GM03348 (cell line): ENCODE measurements at regions not wholly inside any gene's neighbourhood (a gene's known extent, or its start where the extent isn't known, plus 50 kb on each side); places are given as distances from the start of the nearest gene placed in this dataset.
"Not testable (repeated sequence)": the region's sequence is repeated elsewhere in the genome, so short reads cannot be mapped to it uniquely, and the experiment has no call there.

Experiments used
- DNase-seq: peaks from one replicate; pipeline ENCODE4 v3.0.0; 2012; ENCODE audit warnings: low spot score

DNA sequence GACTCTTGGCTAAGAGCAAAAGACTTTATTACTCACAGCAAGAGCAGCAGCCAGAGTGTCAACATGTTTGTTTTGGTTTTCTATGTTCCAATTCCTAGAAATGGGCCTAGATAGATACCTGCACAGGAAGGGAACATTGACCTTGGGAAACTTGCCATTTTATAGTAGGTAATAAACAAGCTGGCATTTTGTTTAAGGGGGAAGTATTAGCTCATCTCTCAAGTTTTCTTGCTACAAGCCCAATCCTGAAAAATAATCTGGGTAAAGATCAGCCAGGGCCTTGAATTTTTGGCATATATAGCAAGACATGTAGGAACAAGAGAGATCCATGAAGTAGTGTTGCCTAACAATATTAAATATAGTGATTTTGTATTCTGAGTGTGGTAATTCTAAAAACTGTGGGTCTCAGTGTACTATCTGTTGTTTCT lies 51.4 kb upstream of the RGL1 start:
- no peak for DNase-seq

DNA sequence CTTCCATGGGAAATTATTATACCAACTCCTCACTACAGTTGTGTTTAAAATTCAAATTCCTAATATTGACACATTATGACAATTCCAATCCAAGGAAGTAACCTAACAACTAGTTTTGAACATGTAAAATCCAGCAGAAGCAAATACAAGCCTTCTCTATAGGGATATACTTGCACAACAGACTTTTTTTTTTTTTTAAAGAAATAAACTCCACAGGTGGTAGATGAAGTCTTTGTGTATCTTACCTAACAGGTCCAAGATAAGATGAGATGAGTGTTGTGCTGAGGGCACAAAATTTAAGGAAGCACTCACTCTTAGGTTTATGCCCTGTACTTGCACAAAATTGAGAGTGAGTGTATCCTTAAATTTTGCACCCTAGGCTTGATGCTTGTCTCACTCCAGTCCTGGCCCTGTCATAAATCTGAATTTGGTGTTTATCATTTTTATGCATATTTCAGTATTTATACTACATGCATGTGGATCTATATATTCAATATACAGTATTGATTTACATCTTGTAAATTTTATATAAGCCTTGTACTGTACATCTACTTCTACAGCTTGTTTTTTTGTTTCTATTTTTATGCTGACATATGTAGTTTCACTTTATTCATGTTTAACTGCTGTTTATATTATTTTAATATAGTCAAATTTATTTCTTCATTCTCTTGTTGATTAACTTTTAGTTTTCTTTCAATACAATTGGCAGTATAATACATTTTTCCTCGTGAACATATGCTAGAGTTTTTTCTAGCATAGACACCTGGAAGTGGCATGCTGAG lies 60.6 kb upstream of the RGL1 start:
- DNase-seq = no peak

DNA sequence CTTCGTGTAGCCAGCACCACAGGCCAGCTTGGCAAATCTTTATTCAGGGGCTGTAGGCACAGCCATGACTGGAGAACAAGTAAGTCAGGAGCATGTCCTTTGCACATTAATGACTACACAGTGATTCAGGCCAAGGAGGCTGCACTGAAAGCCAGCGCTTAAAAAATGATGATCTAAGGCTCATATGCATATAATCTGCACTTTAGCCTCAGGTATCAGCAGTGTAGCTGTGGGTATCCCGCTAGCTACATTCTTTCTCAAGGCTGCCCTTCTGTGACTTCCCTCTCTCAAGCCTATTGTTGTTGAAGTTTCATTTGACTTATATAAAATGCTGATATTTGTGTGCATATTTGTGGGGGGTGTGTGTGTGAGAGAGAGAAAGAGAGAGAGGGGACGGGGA lies 62.6 kb upstream of the RGL1 start:
- DNase-seq = no peak

DNA sequence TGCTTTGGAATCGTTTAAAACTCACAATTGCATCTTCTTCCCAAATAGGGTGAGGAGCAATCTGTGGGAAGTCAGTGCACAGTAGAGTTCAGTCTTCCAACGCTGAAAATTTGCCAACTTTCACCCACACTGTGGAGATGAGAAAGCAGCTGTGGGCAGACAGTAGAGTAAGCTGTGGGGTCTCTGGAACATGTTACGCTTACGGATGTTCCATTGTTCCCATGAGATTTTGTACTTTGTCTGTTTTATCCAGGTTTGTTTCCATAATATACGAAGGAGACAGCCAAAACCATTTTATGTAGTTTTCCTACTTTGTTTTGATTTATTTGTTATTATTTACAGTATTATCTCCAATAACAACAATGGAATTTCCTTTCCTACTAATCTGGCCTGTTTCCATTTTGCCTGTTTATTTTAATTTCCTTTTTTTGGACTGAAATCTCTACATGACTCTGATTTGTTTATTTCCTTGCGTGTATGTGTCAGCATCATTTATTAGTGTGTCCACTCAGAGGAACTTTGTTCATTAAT lies 65.1 kb upstream of the RGL1 start:
- no peak for DNase-seq

DNA sequence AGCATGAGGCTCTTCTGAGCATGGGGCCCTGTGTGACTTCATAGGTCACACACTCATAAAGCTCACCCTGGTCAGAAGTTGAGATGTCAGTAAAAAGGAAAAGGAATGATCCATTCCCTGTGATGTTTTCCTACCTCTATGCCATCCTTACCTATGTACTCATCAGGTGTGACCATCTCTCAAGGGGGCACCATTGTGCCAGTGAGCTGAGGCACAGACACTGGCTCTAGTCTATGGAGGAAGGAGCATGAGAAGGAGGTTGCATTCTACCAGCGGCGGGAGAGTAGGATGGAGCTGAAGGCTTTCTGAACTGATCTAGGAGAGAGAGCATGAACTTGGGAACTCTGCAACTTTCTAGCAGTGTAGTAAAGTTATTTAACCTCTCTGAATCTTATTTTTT lies 65.8 kb upstream of the RGL1 start:
- DNase-seq = no peak

DNA sequence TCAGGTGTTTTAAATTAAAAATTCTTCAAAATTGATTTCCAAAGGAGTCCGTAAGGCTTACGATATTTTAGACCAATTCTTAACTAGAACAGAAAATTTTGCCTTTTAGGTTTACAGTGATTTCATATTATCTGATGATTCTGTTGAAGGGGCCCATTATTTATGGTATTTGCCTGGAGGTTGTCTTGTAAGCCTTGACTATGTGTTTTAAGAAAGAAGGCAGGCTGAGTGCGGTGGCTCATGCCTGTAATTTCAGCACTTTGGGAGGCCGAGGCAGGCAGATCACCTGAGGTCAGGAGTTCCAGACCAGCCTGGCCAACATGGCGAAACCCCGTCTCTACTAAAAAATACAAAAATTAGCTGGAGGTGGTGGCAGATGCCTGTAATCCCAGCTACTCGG lies 67.0 kb upstream of the RGL1 start:
- not testable (repeated sequence) for DNase-seq

DNA sequence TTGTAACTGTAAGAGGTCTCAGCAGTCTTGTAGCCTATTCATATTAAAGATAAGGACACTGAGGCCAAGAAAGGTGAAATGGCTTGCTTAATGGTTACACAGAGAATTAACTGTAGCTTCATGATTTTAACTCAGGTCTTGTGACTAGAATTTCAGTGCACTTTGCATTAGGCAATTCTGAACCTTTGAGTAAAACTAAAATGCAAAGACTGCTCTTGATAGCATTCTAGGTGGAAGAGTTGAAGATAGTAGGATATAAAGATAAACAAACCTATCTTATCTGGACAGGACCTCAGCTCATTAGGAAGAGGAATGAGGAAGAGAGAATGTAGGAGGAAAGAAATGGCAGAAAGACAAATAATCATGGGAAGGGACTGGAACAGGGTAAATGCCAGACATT lies 68.6 kb upstream of the RGL1 start:
- no peak for DNase-seq

DNA sequence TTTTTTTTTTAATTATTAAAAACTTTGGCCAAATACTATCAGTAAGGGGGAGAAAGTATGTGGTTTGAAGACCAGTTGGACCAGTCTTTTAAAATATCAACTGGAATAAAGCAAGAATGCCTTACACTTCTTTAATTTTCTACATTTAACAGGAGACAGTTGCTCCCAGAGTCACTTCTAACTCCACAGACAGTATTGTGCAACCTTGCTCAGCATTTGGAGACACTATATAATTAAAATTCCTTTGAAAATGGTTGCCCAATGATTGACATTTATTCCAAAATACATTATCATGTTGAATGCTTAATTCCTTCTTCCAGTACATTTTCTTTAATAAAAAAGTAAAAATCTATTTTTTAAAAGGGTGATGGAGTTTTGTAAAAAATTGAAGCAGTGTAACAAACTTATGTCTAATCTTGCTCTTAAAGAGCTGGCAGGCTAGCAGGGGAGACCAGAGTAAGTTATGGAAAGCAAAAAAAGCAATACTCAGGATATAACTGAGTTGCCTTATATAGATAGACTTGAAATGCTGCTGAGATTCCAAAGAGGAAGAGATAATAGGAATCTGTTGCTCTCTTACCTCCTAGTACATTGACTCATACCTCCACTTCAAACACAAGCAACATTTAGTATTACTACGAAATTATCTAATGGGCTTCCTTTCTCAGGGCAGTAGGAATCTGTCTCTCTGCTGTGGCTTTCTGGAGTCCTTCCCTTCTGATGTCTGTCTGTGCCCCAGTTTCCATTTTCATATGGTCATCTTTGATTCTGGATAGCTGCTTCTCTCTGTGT lies 69.7 kb upstream of the RGL1 start:
- DNase-seq = peak; percentile 18

DNA sequence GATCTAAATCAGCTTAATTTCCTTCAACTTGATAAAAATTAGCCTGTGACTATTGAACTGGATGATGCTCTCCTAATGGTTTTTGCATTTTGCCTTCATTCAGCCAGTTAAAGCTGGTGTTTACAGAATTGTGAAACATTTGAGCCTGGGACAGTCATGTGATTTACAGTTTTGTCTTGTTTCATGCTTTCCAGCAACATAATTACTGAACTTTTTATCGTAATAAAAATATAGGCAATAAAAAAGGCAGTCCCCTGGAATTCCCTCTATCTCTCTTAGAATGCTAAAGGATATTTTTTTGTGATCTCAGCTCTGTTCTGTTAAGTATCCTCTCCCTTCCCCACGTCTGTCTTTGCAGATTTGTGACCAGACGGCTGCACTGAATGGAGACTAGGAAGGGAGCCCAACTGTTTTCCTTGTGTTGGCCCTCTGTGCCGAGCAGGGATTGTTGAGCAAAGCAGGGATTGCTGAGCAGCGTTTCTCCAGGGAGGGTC lies 70.3 kb upstream of the RGL1 start:
- DNase-seq = peak; percentile 40

DNA sequence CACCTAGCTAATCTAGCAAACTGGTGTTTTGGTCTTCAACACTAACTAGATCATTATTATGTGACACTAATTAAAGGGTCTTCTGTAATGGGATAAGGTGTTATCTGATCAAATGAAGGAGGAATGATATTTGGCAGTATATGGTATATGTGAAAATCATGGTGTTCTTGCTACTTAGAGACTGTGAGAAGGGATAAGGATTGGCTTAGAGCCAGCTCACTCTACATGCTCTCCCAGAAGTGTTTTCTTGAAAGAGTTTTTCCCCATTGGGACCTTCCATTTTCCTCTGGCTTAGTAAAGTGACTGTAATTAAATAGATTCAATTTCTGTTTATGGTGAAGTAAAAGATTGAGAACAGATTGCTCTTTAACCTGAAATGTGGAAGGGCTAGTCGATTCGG lies 71.2 kb upstream of the RGL1 start:
- no peak for DNase-seq

DNA sequence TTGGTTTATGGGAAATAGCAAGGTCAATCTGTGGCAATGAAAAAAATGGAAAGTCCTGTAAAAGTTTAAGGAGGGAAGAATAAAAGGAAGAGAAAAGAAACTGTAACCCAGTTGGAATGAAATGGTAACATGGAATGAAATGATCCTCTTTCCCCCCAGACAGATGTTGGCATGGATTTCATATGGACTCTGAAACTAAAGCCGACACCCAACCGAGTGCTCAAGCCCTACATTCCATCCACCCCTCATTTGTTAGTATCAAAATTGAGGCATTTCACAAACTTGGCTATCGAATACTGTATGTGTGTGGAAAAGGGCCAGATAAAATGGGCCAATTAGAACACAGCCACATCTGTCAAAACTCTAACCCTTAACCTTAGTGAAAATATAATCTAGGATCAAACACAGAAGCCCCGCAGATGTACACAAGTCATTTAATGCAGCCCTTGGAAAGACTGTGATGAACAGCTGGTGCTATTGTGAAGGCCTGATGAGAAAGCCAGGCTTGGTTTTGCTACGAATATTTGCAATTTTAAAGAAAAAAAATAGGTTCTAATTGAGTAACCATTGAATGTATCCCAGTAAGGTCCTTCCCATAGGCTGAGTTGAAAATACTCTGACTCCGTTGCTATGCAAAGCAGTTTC lies 72.6 kb upstream of the RGL1 start:
- DNase-seq = no peak

DNA sequence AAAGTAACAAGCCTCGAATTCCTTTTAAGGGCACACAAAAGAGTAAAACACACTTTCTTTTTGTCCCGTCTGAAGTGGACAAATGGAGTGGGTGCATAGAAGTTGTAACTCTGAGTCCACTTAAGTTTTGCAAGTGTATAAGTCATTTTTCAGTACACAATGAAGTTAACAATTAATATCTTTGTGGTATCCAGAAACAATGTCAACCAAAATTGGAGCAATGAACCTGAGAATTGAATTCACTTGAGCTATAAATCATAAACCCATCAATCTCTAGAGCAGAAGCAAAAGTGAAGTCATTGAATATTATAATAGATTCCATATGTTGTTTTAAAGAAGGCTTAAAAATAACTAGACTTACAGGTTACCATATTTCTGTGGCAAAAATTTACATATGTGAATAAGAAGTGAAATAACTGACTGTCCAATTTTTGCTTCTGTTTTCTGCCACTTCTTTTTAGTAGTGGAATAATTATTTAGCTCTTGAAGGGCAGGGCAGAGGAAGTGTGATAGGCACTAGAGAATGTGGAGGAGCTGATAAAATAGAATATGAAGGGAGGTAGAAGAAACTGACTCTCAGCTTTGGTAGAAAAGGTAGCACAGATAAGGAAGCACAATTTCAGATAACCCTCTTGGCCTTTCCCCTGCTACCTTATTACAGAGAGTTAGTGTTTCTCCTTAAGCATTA lies 73.9 kb upstream of the RGL1 start:
- no peak for DNase-seq

DNA sequence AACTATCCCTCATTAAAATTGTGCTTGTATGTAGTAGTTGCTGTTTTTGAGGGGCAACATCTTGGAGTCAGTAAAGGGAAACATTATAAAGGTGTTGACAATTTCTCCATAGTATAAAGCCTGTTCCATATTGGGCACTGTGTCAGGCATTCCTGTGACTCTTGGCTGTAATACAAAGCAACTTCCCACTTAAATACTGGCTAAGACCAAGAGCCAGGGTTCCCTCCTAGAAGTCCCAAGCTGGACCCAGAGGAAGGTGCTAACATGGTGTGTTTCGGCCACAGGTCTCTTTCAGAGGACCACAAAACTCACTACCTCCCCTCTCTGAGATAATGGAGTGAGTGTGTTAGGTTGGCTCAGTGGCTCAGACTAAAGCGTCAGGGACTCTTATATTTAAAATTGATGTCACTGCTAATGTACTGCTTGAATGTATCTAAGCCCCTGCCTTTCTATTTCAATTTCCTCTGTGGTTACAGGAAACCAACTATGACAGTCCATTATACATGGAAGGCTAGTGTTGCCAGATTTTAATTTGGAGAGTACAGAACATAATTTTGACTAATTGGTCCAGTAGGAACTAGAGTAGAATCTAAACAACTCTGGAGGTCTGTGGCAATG lies 74.7 kb upstream of the RGL1 start:
- DNase-seq = no peak

DNA sequence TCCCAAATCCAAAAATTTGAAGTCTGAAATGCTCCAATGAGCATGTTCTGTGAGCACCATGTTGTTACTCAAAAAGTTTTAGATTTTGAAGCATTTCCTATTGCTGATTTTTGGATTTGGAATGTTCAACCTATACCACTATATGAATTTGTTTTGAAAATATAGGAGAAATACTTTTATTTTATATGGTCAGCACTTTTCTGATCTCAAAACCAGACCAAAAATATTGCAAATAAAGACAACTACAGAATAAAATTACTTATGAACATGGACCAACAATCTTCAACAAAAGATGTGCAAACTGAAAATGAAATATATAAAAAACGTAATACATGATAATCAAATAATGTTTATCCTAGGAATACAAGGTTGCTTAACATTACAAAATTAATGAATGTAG lies 73.7 kb upstream of the APOBEC4 start:
- no peak for DNase-seq

DNA sequence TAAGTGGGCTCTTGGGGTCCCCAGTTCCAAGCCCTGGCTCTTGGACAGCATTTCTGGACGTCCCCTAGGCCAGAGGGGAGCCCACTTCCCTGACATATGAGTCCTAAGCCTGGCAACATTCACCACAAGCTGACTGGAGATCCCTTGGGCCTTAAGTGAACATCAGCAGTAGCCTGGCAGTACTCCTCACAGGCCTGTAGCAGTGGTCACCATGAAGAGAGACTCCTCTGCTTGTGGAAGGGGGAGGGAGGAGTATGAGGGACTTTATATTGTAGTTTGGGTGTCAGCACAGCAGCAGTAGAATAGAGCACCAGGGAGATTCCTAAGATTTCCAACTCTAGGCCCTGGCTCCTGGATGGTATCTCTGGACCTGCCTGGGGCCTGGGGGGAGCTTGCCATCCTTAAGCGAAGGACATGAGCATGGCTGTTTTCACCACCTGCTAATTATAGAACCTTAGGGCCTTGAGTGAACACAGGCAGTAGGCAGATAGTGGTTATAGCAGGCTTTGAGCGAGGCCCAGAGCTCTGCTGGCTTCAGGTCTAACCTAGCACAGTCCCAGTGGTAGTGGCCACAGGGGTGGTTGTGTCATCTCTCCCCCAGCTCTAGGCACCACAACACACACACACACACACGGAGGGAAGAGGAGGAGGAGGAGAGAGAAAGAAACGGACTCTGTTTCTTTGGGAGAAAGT lies 71.4 kb upstream of the APOBEC4 start:
- DNase-seq = no peak

DNA sequence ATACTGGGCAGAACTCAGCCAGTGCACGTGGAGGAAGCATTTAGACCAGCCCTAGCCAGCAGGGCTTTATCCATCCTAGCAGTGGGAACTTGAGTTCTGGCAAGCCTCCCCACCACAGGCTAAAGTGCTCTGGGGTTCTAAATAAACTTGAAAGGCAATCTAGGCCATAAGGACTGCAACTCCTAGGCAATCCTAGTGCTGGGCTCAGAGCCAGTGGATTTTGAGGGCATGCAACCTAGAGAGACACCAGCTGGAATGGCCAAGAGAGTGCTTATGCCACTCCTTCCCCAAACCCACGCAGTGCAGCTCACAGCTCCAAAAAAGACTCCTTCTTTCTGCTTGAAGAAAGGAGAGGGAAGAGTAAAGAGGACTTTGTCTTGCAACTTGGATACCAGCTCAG lies 70.5 kb upstream of the APOBEC4 start:
- no peak for DNase-seq

DNA sequence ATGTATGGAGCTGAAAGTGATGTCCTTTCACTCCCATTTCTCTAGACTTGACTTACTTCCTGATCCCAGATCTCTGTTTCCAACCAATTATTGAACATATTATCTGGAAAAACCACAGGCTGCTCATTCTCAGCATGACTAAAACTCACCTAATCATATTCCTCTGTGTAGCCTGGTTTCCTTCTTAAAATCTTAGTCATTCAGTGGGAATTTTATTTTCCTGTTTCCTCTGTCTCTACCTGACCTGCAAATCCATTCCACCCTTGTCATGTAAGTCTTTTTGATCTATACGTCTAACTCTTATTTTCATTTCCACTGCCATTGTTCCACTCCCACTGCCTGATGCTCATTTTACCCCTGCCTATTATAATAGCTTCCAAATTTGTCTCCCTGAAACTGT lies 67.9 kb upstream of the APOBEC4 start:
- no peak for DNase-seq

DNA sequence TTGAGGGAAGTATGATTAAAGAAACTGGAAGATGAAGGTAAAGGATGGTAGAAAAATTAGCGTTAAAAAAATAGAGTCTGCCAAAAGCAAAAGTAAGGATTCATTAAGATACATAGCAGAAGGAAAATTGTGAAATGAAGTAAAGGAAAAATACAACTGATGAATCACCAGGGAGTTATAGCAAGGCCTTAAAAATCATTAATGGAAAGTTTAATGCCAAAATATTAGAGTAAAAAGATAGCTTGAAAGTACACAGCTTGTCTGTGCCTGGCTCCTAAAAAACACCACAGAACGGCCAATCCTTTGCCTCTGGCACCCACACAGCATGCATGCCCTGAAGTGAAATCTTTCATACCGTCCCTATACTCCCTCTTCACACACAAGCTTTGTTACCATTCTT lies 66.9 kb upstream of the APOBEC4 start:
- peak; percentile 32 for DNase-seq

DNA sequence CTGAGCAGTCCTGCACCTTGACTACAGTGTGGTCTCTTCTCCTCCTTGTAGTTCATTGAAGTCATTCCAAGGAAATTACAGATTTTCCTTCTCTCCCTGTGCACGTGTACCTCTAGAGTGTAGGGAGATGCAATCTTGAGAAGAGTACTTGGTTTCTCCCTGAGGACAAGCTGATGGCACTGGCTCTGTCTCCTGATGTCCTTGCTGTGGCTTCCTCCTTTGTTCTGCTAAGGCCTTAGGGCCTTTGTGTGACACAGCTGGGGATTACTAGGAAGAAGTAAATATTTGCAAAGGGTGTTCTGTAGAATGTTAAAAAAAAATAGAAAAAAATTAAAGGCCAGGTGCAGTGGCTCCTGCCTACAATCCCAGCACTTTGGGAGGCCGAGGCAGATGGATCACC lies 66.2 kb upstream of the APOBEC4 start:
- no peak for DNase-seq

DNA sequence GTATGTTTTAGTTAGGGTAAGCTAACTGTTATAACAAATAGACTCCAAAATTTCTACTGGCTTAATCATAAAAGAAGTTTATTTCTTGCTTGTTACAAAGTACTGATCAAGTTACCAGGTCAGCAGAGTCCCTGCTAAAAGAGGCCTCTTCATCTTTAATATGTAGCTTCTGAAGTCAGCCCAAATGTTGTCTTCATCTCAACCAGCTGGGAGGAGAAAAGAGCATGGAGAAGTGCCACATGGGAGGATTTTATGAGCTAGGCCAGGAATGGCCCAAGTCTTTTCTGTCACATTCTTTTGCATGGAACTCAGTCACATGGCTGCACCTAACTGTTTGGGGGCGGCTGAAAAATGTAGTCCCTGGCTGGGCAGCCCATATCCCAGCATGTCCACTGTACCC lies 63.2 kb upstream of the APOBEC4 start:
- DNase-seq = peak; percentile 17

DNA sequence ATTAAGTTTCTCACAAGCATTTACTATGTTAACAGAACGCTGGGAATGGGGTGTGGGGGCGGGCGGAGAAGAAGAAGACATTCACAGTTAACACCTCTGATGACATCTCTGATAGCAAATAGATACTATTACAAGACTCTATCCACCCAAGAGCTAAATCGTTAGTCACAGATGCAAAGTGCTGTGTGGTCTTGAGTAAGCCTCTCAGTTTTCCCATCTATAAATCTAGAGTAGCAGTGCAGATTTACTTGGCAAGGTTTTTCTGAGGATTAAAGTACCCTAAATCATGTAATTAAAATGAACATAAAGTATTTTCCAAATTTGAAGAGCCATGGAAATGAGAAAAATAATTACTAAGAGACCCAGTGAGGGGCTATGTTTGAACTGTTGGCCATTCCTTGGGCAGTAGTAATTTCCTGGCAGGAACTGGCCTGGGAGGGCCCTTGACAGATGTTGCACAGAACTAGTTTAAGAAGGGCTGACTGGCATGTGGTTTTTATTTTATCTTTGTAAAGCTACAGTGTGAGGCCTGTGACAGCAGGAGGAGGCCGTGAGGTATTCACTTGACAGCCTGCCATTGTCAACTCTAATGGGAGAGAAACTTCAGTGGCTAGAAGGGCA lies 58.7 kb upstream of the APOBEC4 start:
- DNase-seq = peak; percentile 74
